ENCODE measurements at regions not wholly inside any gene's neighbourhood (a gene's known extent, or its start where the extent isn't known, plus 50 kb on each side); places are given as distances from the start of the nearest gene placed in this dataset.
A peak's percentile ranks its signal among the peaks of the same experiment; 100 is the strongest.

DNA sequence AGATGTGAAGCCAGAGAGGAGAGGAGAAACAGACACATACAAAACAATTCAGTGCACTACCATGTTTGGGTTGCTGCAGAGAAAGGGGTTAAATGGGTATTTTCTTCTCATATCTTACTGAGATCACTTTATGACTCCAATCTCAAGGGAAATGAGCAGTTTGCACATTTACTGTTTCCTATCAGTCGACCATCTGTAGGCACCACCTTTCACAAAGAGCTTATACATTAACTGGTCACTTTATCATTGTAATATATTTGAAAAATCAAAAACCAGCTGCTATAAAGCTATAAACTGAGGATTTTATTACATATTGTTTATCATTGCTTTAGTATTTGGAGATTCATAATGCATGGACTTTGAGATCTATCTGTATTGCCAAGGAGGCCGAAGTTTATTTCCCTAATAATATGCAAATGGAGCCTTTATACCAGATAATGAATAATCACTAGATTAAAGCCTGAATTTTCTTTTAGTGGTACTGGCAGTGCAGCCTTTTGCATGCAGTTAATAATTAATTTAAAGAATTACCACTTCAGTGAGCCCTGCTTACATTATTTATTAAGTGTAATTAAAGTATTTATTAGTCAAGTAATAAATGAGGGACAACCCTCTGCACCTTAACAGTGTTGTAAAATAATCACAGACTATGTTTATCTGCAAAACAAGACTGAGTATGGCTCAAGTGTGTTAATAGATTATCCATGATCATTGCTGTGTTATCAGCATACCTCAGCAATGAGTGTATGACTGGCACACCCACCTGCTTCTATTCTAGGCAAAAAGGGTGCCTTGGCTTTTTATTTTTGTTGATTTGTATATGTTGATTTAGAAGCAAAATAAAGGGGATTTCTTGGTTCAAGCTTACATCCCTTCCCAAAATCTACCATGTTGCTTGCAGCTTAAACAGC, 167.7 kb upstream of the SLC14A2 start:
- DNase-seq, result no peak

DNA sequence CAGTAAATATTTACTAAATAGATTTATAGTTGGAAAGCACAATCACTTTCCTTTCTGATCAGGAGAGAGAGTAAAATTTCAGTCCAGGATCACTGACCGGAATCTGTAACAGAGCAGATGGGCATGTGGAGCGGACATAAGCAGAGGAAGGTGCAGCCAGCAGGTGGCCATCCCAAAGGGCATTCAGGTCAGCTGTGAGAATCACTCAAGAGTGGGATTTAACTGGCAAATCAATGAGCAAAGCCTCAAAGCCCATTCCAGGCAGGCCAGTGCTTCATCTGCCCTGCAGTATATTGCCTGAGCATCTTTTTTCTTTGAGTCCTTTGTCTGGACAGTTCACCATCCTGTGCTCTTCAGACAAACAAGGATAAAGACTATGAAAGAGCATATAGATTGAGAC, 166.4 kb upstream of the SLC14A2 start:
- no peak for DNase-seq

DNA sequence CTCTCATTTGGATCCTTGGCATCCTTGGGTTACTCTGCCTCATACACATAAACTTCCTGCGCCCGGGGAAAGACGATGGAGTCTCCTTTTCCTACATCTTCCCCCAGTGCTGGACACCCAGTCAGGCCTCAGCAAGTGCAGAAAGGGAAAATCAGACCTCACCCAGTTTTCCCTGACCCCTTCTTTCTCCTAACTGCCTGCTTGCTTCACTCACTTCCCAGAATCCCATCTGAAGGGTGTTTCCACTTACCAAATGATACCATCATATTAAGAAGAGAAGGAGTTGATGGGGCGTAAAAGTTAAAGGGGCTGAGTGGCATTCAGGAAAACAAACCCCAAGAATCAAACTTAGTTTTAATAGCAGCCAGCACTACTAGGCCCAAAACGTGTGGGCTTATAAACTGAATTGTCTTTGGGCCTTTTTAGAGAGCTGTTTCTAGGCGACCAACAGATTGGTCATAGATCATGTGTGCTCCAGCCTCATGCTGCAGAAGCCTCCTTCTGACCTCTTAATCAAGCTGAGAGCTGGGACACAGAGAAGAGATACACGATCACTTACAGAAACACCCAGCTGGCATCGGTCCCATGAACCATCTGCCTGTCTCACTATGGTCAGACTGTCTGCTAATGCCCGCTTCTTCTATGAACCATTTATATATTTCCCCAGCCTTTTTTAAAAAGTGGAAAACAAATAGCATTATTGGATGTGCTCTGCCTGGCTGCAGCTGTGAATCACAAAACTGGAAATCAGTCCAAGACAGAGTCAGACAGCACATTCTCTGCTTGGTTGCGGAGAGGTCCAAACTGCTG, 165.7 kb upstream of the SLC14A2 start:
- peak; percentile 73 for DNase-seq

DNA sequence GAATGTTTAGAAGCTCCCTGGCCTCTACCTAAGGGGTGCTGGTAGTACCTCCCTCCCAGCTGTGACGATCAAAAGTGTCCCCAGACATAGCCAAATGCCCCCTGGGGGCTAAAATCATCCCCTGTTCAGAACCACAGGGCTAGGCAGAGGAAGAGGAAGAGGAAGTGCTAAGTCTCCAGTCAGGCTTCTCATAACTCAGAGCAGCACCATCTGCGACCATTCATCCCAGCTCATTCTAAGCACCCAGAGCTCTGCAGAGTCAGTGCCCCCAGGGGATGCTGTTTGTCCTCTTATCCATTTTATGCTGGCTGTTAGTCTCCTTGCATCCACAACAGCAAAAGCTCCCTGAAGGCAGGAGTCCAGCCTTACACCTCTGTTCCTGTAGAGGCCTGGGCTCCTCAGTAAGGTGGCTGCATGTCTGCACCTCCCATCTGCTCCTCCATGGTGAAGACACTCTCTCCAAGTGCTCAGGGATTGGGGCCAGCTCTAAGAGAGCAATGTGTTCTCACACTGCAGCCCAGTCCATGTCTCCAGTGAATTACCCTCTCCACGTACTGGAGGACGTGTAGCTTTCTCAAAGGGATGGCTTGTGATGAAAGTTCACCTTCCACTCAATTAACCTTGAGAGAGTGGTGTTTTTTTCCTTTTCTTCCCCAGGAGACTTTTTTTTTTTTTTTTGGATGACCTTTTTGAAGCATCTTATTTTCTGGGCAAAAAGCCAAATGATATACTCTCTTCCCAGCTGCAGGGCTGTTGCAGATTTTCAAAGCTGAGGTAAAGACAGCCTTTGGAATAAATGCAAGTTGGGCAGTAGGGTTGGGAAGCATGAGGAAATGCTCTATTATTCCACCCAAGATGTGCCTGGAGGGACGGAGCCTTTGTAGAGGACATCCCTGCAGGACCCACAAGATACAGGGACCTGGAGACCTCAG, 158.9 kb upstream of the SLC14A2 start:
- DNase-seq, result no peak

DNA sequence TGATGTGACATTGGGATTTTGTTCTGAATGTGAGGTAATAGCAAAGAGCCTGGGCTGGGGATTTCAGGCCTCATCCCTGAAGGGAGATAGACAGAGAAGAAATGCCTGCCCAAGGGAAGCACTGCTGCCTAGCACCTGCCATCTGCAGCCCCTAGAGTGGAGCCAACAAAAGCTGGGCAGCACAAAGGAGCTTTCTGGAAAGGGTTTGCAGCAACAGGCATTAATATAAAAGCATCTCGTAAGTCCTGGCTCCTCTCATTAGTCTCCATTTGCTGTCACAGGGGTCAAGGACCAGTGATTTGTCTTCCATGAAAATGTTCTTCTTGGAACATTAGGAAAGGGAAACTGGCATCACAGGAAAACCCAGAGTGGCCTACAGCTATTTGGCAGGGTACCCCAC, 157.2 kb upstream of the SLC14A2 start:
- no peak for DNase-seq

DNA sequence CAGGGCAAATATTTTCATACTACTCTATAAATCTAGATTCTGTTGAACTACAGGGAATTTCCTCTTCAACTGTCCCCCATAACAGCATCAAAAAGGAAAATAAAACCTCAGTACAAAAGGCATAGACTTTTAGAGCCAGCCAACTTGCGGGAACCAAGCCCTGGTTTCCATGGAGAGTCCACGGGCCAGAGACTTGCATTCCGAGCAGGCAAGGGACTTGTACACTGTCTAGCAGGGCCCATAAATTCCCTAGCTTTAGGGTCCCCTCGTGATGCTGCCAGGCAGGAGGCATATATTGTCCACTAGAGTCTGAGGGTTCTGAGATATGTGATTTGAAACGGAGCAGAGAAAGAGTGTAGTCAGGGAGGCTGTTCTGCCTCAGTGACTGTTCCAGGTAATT, 153.1 kb upstream of the SLC14A2 start:
- DNase-seq, result no peak

DNA sequence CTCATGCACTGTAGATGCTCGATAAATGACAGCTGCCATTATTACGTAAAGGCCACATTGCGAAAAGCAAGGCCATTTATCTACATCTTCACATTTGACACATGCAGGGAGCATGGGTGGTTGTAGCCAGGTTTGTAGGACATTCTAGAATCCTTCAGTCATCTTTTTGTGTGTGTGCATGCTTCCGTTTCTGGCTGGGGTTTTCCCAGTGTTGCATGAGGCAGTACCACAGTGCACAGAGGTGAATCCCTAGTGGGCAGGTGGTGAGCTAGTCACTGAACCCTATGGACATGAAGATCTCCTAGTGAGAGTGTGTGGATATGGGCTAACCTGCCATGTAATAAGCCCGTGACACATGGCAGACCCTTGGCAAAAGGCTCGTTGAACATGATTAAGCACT, 151.8 kb upstream of the SLC14A2 start:
- no peak for DNase-seq

DNA sequence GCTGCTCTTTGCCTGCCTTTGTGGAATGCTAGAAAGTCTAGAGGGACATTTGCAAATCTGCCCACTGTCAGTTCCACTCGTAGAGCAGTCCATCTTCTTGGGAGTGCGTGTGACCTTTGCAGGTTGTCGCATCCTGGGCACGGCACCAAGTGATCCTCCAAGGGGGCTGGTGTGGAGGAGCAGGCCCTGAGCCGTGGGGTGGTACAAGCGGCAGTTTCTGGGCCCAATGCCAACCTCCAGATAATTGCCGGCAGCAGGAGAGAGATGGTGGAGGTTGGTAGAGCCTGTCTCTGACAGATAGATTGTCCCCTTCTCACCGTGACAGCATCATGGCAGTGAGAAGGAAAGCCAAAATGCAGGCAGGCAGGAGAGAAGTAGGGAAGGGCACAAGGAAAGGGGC, 150.7 kb upstream of the SLC14A2 start:
- DNase-seq, result no peak

DNA sequence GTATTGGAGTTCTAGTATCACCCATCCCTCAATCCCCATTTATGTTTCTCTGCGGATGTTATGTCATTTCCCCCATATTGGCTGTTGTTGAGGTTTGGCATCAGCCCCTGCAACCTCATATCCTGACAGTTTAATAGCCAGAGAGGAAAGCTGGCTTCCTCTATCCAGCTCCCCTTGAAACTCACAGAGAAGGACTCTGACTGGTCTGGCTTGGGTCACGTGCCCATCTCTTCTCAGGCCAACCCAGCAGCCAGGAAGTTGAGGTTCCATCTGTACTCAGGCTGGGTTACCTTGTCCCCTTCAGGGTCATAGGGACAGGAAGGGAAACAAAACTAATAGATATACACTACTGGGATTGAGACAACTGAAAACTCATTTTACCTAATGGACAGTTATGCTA, 148.0 kb upstream of the SLC14A2 start:
- DNase-seq, result peak; percentile 49

DNA sequence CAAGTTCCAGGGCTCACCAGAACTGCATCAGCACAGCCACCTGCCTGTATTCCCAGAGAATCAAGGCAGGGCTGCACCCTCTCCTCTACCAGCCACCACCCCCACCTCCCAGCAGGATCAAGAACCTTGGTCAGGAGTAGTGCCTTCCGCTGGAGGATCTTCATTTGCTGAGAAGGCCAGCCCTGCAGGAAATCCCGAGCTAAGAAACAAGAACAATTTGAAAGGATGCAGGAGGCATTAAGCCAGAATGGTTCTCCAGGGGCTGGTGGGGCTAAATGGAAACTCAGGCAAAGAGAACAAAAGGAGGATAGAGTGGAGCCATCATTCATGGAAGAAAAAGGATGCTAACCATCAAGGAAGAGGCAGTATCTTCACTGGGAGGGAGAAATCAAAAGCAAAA, 147.3 kb upstream of the SLC14A2 start:
- no peak for DNase-seq

DNA sequence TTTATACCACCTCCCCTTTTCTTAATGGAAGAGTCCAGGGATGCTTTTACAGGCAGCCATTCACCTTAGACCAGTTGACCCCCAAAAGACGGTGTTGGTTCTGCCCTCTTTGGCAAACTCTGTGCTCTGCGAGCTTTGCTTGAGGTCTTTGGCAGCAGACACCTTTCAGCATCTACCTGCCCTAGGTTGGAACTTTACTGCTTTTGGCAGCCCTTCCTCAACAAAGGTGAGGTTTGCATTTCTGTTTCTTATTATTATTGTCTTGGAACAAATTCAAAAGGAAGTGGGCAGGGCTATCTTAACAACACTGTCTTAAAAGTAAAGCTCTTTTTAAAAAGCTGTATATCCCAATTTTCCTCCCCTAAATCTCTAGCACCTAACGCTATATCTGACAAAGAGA, 136.4 kb upstream of the SLC14A2 start:
- no peak for DNase-seq

DNA sequence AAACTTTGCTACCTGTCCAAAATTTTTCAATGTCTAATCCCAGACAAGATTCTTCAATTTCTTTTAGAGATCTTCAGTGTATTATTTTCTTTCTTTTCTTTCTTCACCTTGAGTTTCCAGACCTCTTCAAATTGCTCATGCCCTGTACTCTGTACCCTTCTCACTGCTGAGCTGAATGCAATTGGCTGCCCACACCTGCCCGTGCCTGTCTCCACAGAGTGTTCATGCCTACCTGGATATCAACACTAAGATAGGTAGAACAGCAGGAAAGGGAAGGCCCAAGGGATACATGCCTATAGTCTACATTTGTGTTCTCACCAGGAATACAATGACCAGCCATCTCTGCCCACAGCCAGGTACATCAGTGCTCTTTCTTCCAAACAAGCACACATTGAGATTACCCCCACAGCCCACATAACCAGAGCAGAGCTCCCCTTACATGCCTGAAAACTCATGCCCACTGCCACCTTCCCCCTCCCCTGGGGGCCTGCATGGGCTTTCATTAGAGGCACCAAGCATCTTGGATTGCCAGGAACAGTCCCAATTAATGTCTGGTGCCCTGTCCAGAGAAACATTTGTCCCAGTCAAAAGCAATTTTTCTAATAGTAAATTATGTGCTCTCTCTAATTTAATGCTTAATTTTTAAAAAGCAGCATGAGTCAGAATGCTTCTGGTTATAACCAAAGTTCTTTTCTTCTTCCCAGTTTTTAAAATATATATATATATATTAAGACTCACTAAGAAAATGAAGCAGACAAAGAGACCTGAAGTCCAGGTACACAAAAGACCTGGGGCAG, 134.9 kb upstream of the SLC14A2 start:
- DNase-seq, result no peak

DNA sequence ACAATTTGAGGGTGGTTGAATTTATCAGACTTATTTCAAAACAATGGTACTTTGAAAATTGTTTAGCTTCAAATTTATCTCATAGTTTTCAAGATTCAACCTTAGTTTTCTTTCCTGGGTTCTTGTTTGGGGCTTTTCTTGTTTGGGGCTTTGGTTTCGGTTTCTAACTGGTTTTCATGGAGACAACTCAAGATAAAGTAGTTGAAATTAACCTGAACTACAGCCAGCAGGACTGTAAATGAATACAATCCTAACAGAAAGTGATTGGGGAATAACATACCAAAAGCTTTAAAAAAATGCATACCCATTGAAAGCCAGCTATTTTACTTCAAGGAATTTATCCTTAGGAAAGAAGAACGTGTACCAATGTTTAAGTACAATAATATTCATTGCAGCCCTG, 133.5 kb upstream of the SLC14A2 start:
- DNase-seq, result no peak

DNA sequence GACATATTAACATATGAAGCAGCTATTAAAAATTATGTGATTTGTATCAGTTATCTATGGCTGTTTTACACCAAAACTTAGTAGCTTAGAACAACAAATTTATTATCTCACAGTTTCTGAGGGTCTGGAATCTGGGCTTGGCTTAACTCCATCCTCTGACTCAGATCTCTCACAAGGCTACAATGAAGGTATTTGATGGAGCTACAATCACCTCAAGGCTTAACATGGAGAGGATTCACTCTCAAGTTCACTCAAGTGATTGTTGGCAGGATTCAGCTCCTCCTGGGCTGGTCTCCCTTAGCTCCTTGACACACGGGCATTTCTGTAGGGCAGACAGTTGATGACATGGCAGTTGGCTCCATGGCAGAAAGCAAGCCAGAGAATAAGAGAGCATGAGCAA, 133.0 kb upstream of the SLC14A2 start:
- DNase-seq, result no peak

DNA sequence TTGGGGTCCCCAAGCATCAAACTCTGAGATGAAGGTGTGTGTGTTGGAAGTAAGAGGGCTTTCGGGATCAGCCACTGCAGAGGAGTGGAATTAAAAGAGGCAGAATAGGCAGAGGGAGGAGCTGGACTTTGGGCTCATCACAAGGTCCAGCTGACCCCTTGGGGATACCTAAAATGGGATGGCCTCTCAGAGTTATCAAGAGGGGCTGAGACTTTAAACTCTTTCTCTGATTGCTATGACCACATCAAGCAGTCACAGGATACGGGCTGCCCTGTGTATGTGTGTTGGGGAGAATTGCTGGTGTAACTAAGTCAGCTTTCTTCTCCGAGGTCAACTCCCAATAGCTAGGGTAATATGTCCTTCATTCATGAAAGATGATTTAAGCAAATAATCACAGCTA, 127.7 kb upstream of the SLC14A2 start:
- no peak for DNase-seq

DNA sequence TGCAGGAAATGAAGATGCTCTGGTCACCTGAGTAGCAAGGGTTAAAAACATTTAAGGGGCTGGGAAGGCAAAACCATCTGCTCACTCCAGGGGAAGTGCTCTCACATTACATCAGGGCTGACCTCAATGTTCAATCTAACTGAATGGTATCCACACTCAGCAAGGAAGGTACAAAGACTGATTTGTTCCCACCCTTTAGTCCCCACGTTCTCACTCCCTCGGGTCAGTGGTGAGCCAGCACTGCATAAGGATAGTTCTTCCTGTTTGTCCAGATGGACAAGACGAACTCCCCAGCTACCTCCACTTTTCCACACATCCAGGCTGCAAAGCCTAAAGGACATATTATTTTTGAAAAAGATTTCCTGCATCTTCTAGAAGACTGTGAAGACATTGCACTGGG, 126.6 kb upstream of the SLC14A2 start:
- DNase-seq, result no peak

DNA sequence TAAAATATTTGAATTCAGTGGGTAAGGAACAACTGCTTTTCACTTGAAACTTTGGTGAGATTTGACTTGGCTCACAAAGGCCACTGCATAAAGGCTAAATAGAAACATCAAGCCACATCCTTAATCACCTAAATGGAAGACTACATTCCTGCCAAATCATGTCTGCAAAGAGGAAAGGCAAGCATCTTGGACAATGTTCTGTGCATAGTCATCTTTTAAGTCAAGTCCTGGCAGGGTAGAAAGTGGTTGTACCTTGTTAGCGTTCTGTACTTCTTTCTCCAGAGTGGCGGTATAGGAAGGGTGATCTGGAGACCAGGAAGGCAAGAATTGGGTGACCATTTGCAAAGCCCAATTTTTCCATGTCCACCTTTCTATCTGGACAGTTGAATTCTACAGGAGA, 121.4 kb upstream of the SLC14A2 start:
- no peak for DNase-seq

DNA sequence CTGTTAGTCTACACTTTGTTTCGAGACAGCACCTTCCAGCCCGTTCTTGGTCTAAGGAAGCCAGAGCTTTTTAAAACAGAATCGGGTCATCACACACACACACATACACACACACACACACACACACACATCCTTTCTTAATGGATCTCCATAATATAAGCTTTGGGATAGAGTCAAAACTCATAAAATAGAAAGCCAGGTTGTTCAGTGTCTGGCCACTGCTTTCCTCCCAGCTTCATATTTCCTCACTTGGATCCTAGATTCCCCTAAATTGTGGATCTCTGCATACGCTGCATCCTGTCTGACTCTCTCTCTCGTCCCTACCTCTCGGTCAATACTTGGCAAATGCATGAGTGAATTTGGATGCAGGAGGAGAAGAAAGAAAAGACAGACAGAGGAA, 120.5 kb upstream of the SLC14A2 start:
- DNase-seq, result no peak

DNA sequence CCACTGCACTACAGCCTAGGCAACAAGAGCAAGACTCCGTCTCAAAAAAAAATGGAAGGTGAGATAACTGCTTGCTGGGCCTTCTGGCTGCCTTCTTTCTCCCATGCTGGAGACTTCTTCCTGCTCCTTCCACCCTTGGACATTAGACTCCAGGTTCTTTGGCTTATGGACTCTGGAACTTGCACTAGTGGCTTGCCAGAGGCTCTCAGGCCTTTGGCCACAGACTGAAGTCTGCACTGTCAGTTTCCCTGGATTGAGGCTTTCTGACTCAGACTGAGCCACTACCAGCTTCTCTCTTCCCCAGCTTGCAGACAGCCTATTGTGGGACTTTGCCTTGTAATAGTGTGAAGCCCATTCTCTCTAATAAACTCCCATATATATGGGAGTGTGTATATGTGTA, 118.5 kb upstream of the SLC14A2 start:
- DNase-seq, result no peak

DNA sequence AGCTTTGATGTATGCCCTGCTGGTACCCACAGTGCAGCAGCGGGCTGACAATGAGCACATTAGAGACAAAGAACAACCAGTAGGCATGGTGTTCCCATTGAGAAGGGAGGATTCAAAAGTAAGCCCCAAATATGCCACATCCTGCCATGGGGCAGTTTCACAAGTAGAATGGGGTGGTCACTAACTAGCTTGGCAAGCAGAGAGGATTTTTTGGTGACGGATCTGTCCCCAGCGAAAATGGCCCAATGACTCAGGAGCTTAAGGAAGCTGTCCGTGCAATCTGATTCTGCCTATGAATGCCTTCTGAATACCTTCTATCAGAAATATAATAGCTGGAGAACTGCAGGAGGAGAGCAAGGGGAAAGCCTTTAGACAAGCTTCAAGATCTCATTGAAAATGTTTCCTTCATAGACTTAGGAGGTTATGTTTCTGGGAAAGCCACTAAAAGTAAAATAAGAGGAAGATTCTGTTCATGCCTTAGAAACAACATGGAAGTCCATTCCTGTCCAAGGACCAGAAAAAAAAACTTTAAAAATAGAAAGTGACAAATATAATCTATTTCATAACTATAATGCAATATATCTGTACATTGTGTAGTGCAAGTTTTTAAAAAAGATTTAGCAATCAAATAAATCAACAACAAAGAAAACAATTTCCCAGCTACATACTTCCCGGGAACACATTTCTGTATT, 117.5 kb upstream of the SLC14A2 start:
- no peak for DNase-seq

DNA sequence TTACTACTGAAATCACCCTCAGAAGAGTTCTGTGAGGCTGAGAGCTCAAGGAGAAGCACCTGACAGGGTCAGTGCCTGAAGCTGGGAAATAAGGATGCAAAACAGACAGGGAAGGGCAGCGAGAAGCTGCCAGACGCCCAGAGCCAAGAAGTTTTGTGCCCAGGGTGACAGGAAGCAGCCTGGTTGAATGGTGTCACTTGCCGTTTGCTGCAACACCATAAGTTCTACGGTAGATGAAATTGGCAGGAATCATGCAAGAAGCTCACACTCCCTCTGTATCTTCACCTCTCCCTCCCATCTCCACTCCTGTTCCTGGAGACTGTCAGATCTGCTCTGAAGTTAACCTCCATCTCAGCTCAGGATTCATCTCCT, 117.0 kb upstream of the SLC14A2 start:
- no peak for DNase-seq

DNA sequence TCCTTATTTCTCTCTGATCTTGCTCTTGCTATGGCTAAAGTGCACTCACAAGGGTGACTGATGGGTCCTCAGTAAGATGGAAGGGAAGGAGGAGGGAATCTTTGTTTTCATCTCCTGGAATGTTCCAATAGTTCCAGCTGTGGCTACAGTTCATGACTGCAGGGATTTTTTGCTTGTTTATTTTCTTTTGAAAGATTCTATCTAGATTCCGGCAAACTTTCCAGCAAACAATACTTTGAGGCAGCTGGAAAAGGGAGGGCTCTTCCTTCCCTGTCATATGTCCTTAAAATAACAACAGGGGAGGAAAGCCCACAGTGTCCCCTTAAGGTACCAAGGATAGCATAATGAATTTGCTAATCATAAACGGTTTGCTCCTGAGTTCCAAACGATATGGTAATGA, 111.3 kb upstream of the SLC14A2 start:
- no peak for DNase-seq

Measured in left hindlimb (tissue), 1 donor.